ENCODE measurements at regions not wholly inside any gene's neighbourhood (a gene's known extent, or its start where the extent isn't known, plus 50 kb on each side); places are given as distances from the start of the nearest gene placed in this dataset.

DNA sequence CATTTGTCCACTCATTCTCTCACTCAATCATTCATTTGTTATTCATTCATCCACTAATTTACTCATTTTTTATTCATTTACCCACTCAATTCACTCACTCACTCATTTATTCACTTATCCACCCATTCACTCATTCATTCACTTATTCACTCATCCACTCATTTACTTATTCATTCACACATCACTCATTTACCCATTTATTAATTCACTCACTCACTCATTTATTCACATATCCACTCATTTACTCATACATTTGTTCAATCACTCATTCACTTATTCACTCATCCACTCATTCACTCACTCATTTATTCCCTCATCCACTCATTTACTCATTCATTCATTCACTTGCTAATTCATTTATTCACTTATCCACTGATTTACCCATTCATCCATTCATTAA is 129.1 kb downstream of the TTLL2 start:
- H3K9me3 ChIP-seq (ENCODE audit: control insufficient read depth, insufficient read depth, low read length), result no peaks in the 10 kb centered on the region
- H3K27ac ChIP-seq (ENCODE audit: low read depth, low read length), result no peak overlapping the region
- H3K4me2 ChIP-seq (ENCODE audit: low read length), result no peak overlapping the region
- no peaks in the 10 kb centered on the region for H3K36me3 ChIP-seq (ENCODE audit: control insufficient read depth, low read length)
- no peaks in the 10 kb centered on the region for H3K27me3 ChIP-seq (ENCODE audit: control insufficient read depth, low read length)
- TF ChIP-seq EZH2phosphoT487 (IDR thresholded peaks at IDR 0.05; ENCODE audit: borderline replicate concordance, low read length), result no peak
- TF ChIP-seq CTCF (IDR thresholded peaks at IDR 0.05; ENCODE audit: low read depth, low read length, poor library complexity, severe bottlenecking), result no peak
- H3K4me3 ChIP-seq (ENCODE audit: low read length), result no peak overlapping the region
- H3K4me1 ChIP-seq (ENCODE audit: control insufficient read depth, low read length), result no peaks in the 10 kb centered on the region
- no peaks in the 10 kb centered on the region for H4K20me1 ChIP-seq (ENCODE audit: control insufficient read depth, insufficient read depth, low read depth, low read length)
- H3K79me2 ChIP-seq (ENCODE audit: control insufficient read depth, low read length), result no peaks in the 10 kb centered on the region
- no peaks in the 10 kb centered on the region for H3F3A ChIP-seq (ENCODE audit: control insufficient read depth, insufficient read depth)
- no peaks in the 10 kb centered on the region for H3K9me2 ChIP-seq (replicated peaks; ENCODE audit: control insufficient read depth, low read length)

DNA sequence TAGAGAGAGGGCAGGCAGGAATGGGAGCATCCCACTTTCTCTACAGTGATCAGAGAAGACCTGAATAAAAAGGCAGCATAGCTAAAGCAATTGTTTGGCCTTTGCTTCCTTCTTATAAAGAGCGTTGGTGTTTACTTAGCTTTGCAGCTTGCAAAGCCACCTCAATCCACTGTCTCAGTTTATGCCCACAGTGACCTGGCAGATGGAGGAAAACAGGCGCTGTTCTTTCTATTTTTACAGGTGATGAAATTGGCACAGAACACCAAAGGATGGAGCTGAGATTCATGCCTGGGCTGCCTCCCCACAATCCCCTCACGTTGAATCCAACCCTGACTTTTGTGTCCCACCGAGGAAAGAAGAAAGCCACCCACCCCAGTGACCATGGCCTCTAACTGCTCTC is 130.5 kb downstream of the TTLL2 start:
- Histone ChIP-seq H3K27me3 (ENCODE audit: control insufficient read depth, low read length) (no peaks in the 10 kb centered on the region), H3K27ac (ENCODE audit: low read depth, low read length) (no peak overlapping the region), H3K79me2 (ENCODE audit: control insufficient read depth, low read length) (no peaks in the 10 kb centered on the region), H3K36me3 (ENCODE audit: control insufficient read depth, low read length) (no peaks in the 10 kb centered on the region), H4K20me1 (ENCODE audit: control insufficient read depth, insufficient read depth, low read depth, low read length) (no peaks in the 10 kb centered on the region), H3K9me3 (ENCODE audit: control insufficient read depth, insufficient read depth, low read length) (no peaks in the 10 kb centered on the region), H3K4me2 (ENCODE audit: low read length) (no peak overlapping the region), H3K4me1 (ENCODE audit: control insufficient read depth, low read length) (no peaks in the 10 kb centered on the region), H3F3A (ENCODE audit: control insufficient read depth, insufficient read depth) (no peaks in the 10 kb centered on the region), H3K4me3 (ENCODE audit: low read length) (no peak overlapping the region), H3K9me2 (replicated peaks; ENCODE audit: control insufficient read depth, low read length) (no peaks in the 10 kb centered on the region)
- no peak for TF ChIP-seq CTCF (IDR thresholded peaks at IDR 0.05; ENCODE audit: low read depth, low read length, poor library complexity, severe bottlenecking)
- no peak for TF ChIP-seq EZH2phosphoT487 (IDR thresholded peaks at IDR 0.05; ENCODE audit: borderline replicate concordance, low read length)

DNA sequence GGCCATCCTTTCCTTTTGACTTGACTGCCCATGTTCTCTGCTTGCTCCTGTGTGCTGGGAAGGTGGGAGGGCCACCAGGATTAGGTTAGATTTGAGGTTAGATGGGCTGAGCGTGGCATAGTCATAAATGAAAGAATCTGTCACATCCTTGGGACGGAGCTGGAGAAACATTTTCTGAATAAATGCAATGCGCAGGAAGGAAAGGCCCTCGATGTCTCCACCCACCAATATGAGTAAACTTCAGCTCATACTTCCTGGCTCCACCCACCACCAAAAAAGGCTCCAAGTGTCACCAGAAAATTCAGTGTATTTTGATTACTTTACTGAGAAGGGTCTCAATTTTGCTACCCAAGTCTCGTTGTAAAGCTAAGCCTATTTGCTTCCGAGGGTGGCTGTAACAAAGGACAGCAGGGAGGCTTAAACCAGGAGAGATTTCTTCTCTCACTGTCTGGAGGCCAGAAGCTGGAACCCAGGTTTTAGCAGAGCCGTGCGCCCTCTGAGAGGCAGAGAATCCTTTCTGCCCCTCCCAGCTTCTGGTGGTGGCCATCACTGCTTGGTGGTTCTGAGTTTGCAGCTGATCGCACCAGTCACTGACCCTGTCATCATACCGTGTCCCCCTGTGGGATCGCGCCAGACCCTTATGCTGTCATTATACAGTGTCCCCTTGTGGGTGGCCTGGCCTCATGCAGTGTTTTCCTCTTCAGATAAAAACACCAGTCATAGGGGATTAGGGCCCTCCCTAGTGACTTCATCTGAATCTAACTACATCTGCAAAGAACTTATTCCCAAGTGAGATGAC is 137.8 kb downstream of the TTLL2 start:
- no peaks in the 10 kb centered on the region for H3K9me3 ChIP-seq (ENCODE audit: control insufficient read depth, insufficient read depth, low read length)
- TF ChIP-seq EZH2phosphoT487 (IDR thresholded peaks at IDR 0.05; ENCODE audit: borderline replicate concordance, low read length) (no peak), CTCF (IDR thresholded peaks at IDR 0.05; ENCODE audit: low read depth, low read length, poor library complexity, severe bottlenecking) (no peak)
- no peak overlapping the region for H3K27ac ChIP-seq (ENCODE audit: low read depth, low read length)
- H3K4me1 ChIP-seq (ENCODE audit: control insufficient read depth, low read length), result no peaks in the 10 kb centered on the region
- no peaks in the 10 kb centered on the region for H3K79me2 ChIP-seq (ENCODE audit: control insufficient read depth, low read length)
- no peaks in the 10 kb centered on the region for H3F3A ChIP-seq (ENCODE audit: control insufficient read depth, insufficient read depth)
- no peak overlapping the region for H3K4me3 ChIP-seq (ENCODE audit: low read length)
- no peaks in the 10 kb centered on the region for H4K20me1 ChIP-seq (ENCODE audit: control insufficient read depth, insufficient read depth, low read depth, low read length)
- no peaks in the 10 kb centered on the region for H3K9me2 ChIP-seq (replicated peaks; ENCODE audit: control insufficient read depth, low read length)
- no peaks in the 10 kb centered on the region for H3K36me3 ChIP-seq (ENCODE audit: control insufficient read depth, low read length)
- H3K27me3 ChIP-seq (ENCODE audit: control insufficient read depth, low read length), result no peaks in the 10 kb centered on the region
- H3K4me2 ChIP-seq (ENCODE audit: low read length), result no peak overlapping the region

Measured in DOHH2 (cell line).